GM12865 (cell line): ENCODE measurements at regions not wholly inside any gene's neighbourhood (a gene's known extent, or its start where the extent isn't known, plus 50 kb on each side); places are given as distances from the start of the nearest gene placed in this dataset.

Source experiments
- DNase-seq: peaks from one replicate; pipeline ENCODE4 v3.0.0; 2010; ENCODE audit warnings: low read depth
- H3K4me3 ChIP-seq: 2 replicates; pipeline ENCODE4 v1.5.1; 2011; ENCODE audit warnings: mild to moderate bottlenecking, low read depth, low read length, control low read depth
- TF ChIP-seq, protein P1 (sequence below): IDR thresholded peaks from 2 replicates; pipeline ENCODE4 v1.5.1; 2011; ENCODE audit warnings: low read length, control low read depth, low read depth, inconsistent platforms; ENCODE audit not compliant: insufficient read depth; ENCODE audit errors: missing control alignments

GRCh38 chr2:236945431-236946016 lies 140.2 kb upstream of the COPS8 start:
- no peak overlapping the region for H3K4me3 ChIP-seq
- no peak for DNase-seq
- TF ChIP-seq, protein P1, sequence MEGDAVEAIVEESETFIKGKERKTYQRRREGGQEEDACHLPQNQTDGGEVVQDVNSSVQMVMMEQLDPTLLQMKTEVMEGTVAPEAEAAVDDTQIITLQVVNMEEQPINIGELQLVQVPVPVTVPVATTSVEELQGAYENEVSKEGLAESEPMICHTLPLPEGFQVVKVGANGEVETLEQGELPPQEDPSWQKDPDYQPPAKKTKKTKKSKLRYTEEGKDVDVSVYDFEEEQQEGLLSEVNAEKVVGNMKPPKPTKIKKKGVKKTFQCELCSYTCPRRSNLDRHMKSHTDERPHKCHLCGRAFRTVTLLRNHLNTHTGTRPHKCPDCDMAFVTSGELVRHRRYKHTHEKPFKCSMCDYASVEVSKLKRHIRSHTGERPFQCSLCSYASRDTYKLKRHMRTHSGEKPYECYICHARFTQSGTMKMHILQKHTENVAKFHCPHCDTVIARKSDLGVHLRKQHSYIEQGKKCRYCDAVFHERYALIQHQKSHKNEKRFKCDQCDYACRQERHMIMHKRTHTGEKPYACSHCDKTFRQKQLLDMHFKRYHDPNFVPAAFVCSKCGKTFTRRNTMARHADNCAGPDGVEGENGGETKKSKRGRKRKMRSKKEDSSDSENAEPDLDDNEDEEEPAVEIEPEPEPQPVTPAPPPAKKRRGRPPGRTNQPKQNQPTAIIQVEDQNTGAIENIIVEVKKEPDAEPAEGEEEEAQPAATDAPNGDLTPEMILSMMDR = no peak

GRCh38 chr2:236946871-236947270 lies 138.8 kb upstream of the COPS8 start:
- DNase-seq = no peak
- TF ChIP-seq, protein P1 = no peak
- no peak overlapping the region for H3K4me3 ChIP-seq

DNA sequence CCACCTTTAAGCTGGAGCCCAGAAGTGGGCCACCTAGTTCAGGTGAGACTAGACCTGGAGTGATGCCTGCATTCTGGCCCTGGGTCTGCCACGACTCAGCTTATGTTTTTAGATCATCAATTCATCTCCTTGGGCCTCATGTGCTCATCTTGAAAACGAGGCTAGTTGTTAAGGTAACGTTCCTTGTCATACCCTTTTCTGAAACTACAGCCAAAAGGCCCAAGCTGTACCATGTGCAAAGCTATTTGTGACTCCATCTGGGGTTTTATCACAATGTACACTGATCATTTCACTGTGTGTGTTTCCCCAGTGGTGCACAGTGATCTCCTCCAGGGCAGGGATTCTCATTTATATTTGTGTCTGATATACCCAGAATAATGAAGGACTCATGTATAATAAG lies 138.4 kb upstream of the COPS8 start:
- no peak overlapping the region for H3K4me3 ChIP-seq
- no peak for DNase-seq
- TF ChIP-seq, protein P1 = no peak

GRCh38 chr2:236947896-236948295 lies 137.8 kb upstream of the COPS8 start:
- TF ChIP-seq, protein P1 = no peak
- H3K4me3 ChIP-seq = no peak overlapping the region
- no peak for DNase-seq

- DNase-seq = no peak
- no peak overlapping the region for H3K4me3 ChIP-seq
- TF ChIP-seq, protein P1 = no peak
Observed at GRCh38 chr2:236949089-236949905, 136.4 kb upstream of the COPS8 start.

DNA sequence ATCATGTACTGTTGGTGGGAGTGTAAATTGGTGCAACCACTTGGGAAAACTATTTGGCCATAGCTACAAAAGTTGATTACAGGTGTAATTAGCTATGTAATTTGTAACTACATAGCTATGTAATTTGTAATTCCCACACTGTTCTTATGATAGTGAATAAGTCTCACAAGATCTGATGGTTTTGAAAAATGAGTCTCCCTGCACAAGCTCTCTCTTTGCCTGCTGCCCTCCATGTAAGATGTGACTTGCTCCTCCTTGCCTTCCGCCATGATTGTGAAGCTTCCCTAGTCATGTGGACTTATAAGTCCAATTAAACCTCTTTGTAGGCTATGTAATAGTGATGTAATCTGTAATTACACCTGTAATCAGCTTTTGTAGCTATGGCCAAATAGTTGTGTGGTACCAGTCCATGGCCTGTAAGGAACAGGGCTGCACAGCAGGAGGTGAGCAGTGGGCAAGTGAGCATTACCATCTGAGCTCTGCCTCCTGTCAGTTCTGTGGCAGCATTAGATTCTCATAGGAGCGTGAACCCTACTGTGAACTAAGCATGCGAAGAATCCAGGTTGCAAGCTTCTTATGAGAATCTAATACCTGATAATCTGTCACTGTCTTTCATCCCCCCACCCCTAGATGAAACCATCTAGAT lies 133.7 kb upstream of the COPS8 start:
- H3K4me3 ChIP-seq = no peak overlapping the region
- TF ChIP-seq, protein P1 = no peak
- DNase-seq = no peak

DNA sequence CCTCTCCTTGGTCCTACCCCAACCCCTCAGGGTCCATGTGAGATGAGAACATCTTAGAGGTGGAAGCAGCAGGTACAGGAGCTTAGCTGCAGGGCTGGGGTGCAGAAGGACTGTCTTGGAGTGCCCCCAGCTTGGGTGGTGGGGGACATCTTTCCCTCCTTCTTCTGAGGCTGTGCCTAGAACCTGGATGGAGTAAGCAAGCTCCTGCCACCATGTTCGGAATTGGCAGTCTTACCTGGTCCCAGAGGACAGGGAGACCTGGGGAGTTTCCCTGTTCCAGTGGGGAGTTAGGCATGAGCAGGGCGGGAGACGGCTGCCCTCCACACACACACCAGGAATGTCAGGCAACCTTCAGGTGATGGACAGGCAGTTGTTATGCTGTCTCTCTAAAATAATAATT lies 131.0 kb upstream of the COPS8 start:
- no peak overlapping the region for H3K4me3 ChIP-seq
- TF ChIP-seq, protein P1 = no peak
- DNase-seq = no peak
